ENCODE measurements at regions not wholly inside any gene's neighbourhood (a gene's known extent, or its start where the extent isn't known, plus 50 kb on each side); places are given as distances from the start of the nearest gene placed in this dataset.

GRCh38 chr10:121371836-121372235 lies 226.4 kb downstream of the FGFR2 start:
- ChIA-PET POLR2A (no interaction called here), CTCF (no interaction called here)
- Histone ChIP-seq H3K9me3 (ENCODE audit: control insufficient read depth, insufficient read depth, low read length) (peaks cover 7% of the 10 kb centered on the region), H3K27me3 (ENCODE audit: control insufficient read depth, insufficient read depth, low read length) (no peaks in the 10 kb centered on the region), H3K27ac (ENCODE audit: low read depth, low read length) (no peak overlapping the region), H3K4me3 (ENCODE audit: low read depth, low read length) (no peak overlapping the region)
- TF ChIP-seq CTCF (IDR thresholded peaks at IDR 0.05; ENCODE audit: low read depth, low read length) = no peak
- DNase-seq (ENCODE audit: low read depth, low spot score) = no peak

- no peak for DNase-seq (ENCODE audit: low read depth, low spot score)
- peaks cover 22% of the 10 kb centered on the region for H3K9me3 ChIP-seq (ENCODE audit: control insufficient read depth, insufficient read depth, low read length)
- CTCF ChIA-PET = no interaction called here
Observed at GRCh38 chr10:121373411-121373810, 224.8 kb downstream of the FGFR2 start.

DNA sequence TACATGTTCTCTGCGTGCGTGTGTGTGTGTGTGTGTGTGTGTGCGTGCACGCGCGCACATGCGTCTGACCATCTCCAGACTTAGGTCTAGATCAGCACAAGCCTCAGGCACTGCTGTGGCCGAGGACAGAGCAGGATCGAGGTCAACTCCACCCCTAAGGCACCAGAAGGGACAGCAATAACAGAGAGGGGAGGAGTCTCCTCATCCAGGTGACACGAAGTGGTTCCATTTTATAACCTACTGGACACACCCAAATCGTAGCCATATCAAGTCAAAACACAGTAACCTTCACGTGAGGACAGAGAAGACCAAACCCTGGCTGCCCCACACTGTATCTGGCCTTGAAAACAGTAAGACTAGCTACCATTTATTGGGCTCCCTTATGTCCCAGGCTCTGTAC lies 224.1 kb downstream of the FGFR2 start:
- POLR2A ChIA-PET = no interaction called here

More at GRCh38 chr10:121373411-121373810, 224.8 kb downstream of the FGFR2 start:
- TF ChIP-seq CTCF (IDR thresholded peaks at IDR 0.05; ENCODE audit: low read depth, low read length) = no peak
- Histone ChIP-seq H3K27me3 (ENCODE audit: control insufficient read depth, insufficient read depth, low read length) (no peaks in the 10 kb centered on the region), H3K4me3 (ENCODE audit: low read depth, low read length) (no peak overlapping the region), H3K27ac (ENCODE audit: low read depth, low read length) (no peak overlapping the region)
- POLR2A ChIA-PET = no interaction called here

DNA sequence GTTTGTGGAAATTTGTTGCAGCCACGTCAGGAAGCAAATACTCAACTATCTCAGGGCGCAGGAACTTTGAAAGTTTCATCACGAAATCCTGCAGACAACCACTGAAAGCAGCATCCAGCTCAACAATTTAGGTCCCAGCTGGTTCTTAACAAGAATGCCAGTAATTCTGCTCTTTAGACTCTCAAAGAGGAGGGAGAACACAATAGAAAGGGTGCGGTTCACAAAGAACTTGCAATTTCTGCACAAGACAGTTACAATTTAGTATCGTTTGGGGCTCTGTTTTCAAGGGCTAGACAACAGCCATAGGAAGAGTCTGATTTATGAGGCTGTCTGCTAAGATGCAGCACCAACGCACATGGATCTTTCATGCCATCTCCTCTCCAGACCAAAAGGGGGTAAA lies 223.1 kb downstream of the FGFR2 start:
- H3K4me3 ChIP-seq (ENCODE audit: low read depth, low read length) = no peak overlapping the region
- CTCF ChIA-PET = no interaction called here
- no peak for DNase-seq (ENCODE audit: low read depth, low spot score)
- H3K27me3 ChIP-seq (ENCODE audit: control insufficient read depth, insufficient read depth, low read length) = no peaks in the 10 kb centered on the region
- H3K27ac ChIP-seq (ENCODE audit: low read depth, low read length) = no peak overlapping the region
- POLR2A ChIA-PET = no interaction called here
- no peak for TF ChIP-seq CTCF (IDR thresholded peaks at IDR 0.05; ENCODE audit: low read depth, low read length)
- peaks cover 27% of the 10 kb centered on the region for H3K9me3 ChIP-seq (ENCODE audit: control insufficient read depth, insufficient read depth, low read length)

More for the DNA sequence above, 224.1 kb downstream of the FGFR2 start:
- Histone ChIP-seq H3K27me3 (ENCODE audit: control insufficient read depth, insufficient read depth, low read length) (no peaks in the 10 kb centered on the region), H3K27ac (ENCODE audit: low read depth, low read length) (no peak overlapping the region), H3K4me3 (ENCODE audit: low read depth, low read length) (no peak overlapping the region), H3K9me3 (ENCODE audit: control insufficient read depth, insufficient read depth, low read length) (peaks cover 23% of the 10 kb centered on the region)
- CTCF ChIA-PET = no interaction called here
- TF ChIP-seq CTCF (IDR thresholded peaks at IDR 0.05; ENCODE audit: low read depth, low read length) = no peak
- DNase-seq (ENCODE audit: low read depth, low spot score) = no peak

DNA sequence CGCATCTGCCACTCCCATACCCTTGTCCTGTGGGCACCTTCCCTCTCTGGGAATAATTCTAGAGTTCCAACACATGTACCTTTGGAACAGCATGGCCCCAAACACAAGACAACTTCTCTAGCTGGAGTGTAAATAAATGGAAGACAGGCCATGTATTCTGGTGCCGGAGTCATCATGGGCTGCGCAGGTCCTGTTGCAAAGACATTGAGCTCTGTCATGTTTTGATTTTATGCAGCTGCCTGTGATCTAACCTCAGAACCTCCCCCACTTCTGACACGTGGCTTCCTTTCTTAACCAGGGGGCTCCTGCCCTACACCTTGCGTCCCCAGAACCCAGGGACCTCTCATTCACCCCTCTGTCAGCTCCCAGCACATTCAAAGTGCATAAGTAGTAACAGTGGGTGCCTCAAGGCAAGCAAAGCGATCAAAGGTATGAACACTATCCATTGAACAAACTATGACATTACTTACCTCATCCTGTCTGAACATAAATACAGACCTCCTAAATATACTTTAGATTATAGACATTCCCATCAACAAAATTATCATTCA lies 219.9 kb downstream of the FGFR2 start:
- POLR2A ChIA-PET = no interaction called here
- Histone ChIP-seq H3K9me3 (ENCODE audit: control insufficient read depth, insufficient read depth, low read length) (peaks cover 38% of the 10 kb centered on the region), H3K27me3 (ENCODE audit: control insufficient read depth, insufficient read depth, low read length) (no peaks in the 10 kb centered on the region), H3K4me3 (ENCODE audit: low read depth, low read length) (no peak overlapping the region), H3K27ac (ENCODE audit: low read depth, low read length) (no peak overlapping the region)
- CTCF ChIA-PET = no interaction called here
- no peak for DNase-seq (ENCODE audit: low read depth, low spot score)
- no peak for TF ChIP-seq CTCF (IDR thresholded peaks at IDR 0.05; ENCODE audit: low read depth, low read length)
